RCC 7860 (cell line): ENCODE measurements at regions not wholly inside any gene's neighbourhood (a gene's known extent, or its start where the extent isn't known, plus 50 kb on each side); places are given as distances from the start of the nearest gene placed in this dataset.

Experiments used
- DNase-seq: peaks from one replicate; pipeline ENCODE4 v3.0.0-alpha.2; 2015; ENCODE audit warnings: low spot score
- FAIRE-seq: peaks from 2 replicates; lab custom pipeline; 2012; peaks lifted over from hg19 to GRCh38; lab: Jason Lieb, UNC

DNA sequence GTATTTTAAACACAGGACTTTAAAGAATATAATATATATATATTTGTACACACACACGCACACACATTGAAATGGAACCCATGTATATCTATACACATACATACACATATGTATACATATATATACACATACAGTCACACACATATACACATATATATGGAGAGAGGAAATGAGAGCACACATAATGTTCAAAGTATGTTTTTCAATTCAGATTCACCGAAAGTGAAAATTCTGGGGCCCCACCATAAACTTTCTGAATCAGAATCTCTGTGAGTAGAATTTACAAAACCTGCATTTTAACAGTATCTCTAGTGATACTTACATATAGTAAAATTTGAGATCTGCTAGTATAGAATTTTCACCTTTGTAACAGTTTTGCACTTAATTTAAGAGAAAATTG is 60.4 kb upstream of the OBI1 start:
- no peak for FAIRE-seq
- DNase-seq, result no peak

DNA sequence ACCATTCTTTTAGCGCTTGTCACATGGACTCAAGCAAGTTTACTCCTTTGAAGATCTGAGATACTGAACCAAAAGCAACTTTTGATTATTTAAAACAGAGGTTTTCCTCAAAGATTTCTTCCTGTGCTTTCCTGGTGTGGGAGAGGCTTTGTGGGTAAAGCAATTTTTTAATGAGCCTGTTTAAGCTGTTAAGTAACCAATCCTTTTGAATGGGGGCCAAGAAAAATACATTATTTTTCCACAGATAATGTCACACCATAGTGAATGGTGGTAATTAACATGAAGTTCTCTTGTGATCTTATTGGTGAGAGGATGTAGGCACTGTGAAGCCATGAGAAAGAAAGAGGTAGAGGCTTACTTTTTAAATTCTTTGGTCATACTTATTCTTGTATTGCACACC is 55.8 kb upstream of the OBI1 start:
- DNase-seq (no peak), FAIRE-seq (no peak)

DNA sequence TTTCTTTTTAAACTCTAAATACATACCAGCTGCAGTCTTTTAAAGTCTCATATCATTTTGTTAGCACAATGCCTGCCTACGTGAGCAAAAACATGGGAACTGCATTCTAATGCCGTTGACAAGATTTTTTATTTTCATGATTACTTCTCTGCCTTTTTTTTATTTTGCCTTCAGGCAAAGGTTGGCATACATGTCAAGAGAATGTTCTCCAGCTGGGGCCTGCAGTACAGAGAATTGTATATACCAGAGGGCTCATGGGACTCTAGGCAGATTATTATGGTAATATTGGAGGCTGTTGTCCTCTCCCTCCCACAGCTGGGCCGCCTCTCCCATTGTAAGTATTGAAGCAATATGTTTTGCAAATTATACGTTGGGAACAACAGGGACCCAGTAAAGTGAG is 53.9 kb upstream of the OBI1 start:
- FAIRE-seq (no peak), DNase-seq (no peak)

DNA sequence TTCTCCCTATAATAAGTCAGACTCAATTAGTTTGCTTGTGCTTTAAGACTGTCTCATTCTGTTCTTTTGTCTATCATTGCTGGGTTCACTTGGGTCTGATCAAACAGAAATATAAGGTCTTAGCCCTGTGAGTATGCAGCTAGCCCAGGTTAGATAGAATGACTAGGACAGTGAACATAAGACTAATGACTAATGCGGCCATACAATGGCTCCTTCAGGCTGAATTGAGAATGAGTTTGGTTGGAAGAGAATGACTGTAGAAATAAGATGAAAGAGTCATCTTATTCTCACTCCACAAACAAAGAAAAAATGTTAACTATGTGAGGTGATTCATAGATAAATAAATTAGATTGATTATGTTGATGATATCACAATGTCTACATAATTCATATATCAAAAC is 50.1 kb upstream of the OBI1 start:
- DNase-seq (no peak), FAIRE-seq (no peak)
